H1 (cell line): ENCODE measurements at regions not wholly inside any gene's neighbourhood (a gene's known extent, or its start where the extent isn't known, plus 50 kb on each side); places are given as distances from the start of the nearest gene placed in this dataset.

Source experiments
- BCL11A ChIP-seq, 2 experiments: IDR thresholded peaks; one replicate each; pipeline ENCODE4 v1.6.1; 2011; ENCODE audit warnings: low read depth in 2 of 2, low read length in 2 of 2, mild to moderate bottlenecking in 2 of 2
- BRCA1 ChIP-seq: IDR thresholded peaks from 2 replicates; pipeline ENCODE4 v1.6.1; 2012; ENCODE audit warnings: low read depth, low read length, improper control_type of control experiment
- HDAC2 ChIP-seq, 2 experiments: fragments of 300-600 bp in 1 of 2; sonication (generic) in 1 of 2; IDR thresholded peaks; 2 replicates each; pipeline ENCODE4 v1.6.1; 2011 to 2012; ENCODE audit warnings: low read depth in 2 of 2, low read length in 2 of 2, mild to moderate bottlenecking in 2 of 2, moderate library complexity in 2 of 2, borderline replicate concordance in 1 of 2, inconsistent platforms in 1 of 2
- KDM1A ChIP-seq: fragments of 200-600, 300-600 bp; sonication (generic); IDR thresholded peaks from 2 replicates; pipeline ENCODE4 v1.7.1; 2016; ENCODE audit warnings: mild to moderate bottlenecking, low read length, borderline replicate concordance
- SUZ12 ChIP-seq: fragments of 200-600 bp; sonication (generic); IDR thresholded peaks from 2 replicates; pipeline ENCODE4 v1.6.1; 2012; ENCODE audit warnings: mild to moderate bottlenecking, inconsistent platforms, low read length, moderate library complexity, mixed read lengths

DNA sequence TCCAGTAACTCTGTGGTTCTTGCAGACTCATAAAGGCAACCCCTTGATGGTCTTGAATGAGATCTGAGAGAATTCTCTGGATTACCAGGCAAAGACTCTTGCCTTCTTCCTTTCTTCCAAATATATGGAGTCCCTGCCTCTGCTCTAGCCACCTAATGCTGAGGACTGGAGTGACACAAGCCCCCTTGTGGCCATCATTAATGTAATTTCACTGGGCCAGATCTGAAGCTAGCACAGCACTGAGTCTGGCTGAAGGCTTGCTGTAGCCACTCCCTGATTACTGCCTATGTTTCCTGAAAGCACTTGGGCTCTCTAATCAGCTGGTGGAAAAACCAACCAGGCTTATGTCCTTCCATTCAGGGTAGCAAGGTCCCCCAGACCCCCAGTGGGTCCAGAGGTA, 559.3 kb upstream of the IRAK1BP1 start (continued):
- TF ChIP-seq KDM1A (no peak), SUZ12 (no peak), BCL11A (IDR thresholded peaks at IDR 0.05; ENCODE audit: low read depth in 2 of 2, low read length in 2 of 2) (no peak), HDAC2 (IDR thresholded peaks at IDR 0.05; ENCODE audit: borderline replicate concordance in 1 of 2, low read depth in 2 of 2, low read length in 2 of 2) (no peak), BRCA1 (no peak)
